Kidney glomerular epithelial cell (primary cell): ENCODE measurements at regions not wholly inside any gene's neighbourhood (a gene's known extent, or its start where the extent isn't known, plus 50 kb on each side); places are given as distances from the start of the nearest gene placed in this dataset.
"Not testable (repeated sequence)": the region's sequence is repeated elsewhere in the genome, so short reads cannot be mapped to it uniquely, and the experiment has no call there.

Experiments used
- DNase-seq: peaks from one replicate; lab custom pipeline; 2025; lab: John Stamatoyannopoulos, UW

GRCh38 chr9:39674437-39675210, 319.2 kb downstream of the SPATA31A1 start:
- DNase-seq, result not testable (repeated sequence)

DNA sequence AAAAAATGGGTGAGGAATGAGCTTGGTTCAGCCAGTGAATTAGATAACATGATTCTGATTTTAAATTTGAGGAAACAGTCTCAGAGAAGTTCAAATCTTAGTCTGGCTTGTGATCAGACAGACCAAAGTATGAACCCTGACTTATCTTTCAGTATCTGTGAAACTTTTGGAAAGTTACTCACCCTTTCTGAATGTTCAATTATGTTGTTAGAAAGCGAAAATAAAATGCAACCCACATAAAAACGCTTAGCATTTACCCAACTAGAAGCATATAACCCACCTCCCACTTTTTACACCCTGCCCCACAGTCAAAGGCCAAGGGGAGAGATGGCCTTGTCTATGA, 319.7 kb downstream of the SPATA31A1 start:
- DNase-seq, result not testable (repeated sequence)

DNA sequence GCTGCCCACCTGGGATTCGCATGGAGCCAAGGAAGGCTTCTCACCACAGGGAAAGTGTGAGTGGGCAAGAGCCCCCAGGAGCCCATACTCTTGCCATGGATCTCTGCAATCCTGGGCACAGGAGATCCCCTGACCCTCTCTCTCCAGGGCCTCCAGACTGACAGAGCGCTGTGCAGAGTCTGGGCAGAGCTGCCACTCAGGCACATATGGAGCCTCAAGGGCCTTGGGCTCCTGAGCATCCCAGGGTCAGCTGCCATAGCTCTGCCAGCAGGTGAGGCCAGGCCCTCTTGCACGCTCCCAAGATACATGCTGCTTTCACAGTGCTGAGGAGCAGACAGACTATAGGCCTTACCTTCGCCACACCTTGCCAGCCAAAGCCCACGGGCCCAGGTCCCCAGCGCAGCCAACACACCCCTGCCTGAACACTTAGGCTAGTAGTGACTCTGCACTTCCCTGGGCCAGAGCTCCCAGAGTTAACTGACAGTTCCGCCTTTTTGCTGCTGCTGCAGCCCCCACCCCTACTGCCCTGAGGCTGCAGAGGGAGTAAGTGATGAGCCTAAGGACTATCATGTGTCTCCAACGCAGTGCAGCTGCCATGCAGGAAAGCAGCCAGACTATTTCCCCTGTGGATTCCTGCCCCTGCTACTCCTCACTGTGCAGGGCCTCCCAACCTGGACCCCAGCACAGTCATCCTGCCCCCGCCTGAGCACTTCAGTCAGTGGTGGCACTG, 323.2 kb downstream of the SPATA31A1 start:
- not testable (repeated sequence) for DNase-seq

GRCh38 chr9:39680694-39681401, 325.4 kb downstream of the SPATA31A1 start:
- not testable (repeated sequence) for DNase-seq

- DNase-seq, result not testable (repeated sequence)
Observed at GRCh38 chr9:39728862-39729261, 373.4 kb downstream of the SPATA31A1 start.

GRCh38 chr9:39744898-39745297, 389.4 kb downstream of the SPATA31A1 start:
- not testable (repeated sequence) for DNase-seq

DNA sequence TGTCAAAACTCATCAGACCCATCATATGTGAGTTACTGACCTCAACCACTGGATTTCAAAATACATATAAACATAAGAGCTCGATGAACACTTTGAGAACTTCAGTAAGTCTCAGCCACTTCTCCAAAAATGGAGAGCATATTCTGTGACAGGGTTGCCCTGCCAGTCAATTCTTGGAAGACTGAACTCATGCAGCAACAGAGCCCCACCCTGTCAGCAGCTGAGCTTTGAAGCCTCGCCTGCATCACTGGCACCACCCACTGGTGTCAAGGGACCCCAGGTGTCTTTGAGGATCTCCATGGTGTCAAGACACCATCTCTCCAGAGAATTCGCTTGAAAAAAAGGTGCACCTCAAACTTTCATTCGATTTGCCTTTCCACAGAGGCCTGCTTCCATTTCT, 420.1 kb downstream of the SPATA31A1 start:
- DNase-seq, result not testable (repeated sequence)

GRCh38 chr9:39791356-39791755, 435.9 kb downstream of the SPATA31A1 start:
- DNase-seq, result not testable (repeated sequence)

DNA sequence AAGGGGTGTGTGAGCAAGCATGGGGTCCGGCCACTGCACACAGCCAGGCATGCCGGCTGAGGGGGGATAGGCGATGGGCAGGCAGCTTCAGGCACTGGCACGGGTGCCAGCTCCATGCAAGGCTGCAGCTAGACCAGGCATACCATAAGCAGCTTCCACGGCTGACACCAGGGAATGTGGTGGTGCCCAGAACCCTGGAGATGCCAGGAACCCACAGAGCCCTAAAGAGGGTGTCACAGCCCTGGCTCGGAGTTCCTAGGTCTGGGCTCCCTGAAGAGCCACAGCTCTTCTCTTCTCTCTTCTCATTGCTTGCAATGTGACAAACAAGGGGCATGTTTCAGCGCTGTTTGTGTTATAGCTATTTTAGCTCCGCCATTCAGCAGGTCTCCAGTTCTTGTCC, 442.5 kb downstream of the SPATA31A1 start:
- DNase-seq, result not testable (repeated sequence)

GRCh38 chr9:39799252-39799651, 443.8 kb downstream of the SPATA31A1 start:
- DNase-seq, result not testable (repeated sequence)

GRCh38 chr9:39802561-39802960, 447.1 kb downstream of the SPATA31A1 start:
- DNase-seq, result not testable (repeated sequence)

- not testable (repeated sequence) for DNase-seq
Observed at GRCh38 chr9:39809401-39810226, 454.1 kb downstream of the SPATA31A1 start.

GRCh38 chr9:39810401-39810800, 454.9 kb downstream of the SPATA31A1 start:
- not testable (repeated sequence) for DNase-seq

- not testable (repeated sequence) for DNase-seq
Observed at GRCh38 chr9:39811615-39812014, 456.1 kb downstream of the SPATA31A1 start.

DNA sequence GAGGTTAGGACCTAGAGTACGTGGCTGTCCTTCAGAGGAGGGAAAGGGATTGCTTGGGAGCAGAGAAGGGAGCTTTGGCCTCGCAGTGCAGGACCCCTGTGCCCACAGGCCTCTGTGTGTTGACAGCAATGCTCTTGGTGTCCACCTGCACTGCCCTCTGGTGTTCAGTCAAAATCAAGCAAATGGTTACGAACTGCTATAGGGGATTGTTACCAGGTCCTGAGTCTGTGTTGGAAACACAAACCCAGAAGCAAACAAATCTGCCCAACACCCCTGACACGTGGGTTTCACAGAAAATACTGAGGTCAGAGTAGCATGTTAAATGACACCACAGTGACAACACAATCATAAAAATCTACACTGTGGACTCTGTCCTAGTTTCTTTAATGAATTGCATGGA, 473.0 kb downstream of the SPATA31A1 start:
- DNase-seq, result not testable (repeated sequence)
